ENCODE measurements at regions not wholly inside any gene's neighbourhood (a gene's known extent, or its start where the extent isn't known, plus 50 kb on each side); places are given as distances from the start of the nearest gene placed in this dataset.

DNA sequence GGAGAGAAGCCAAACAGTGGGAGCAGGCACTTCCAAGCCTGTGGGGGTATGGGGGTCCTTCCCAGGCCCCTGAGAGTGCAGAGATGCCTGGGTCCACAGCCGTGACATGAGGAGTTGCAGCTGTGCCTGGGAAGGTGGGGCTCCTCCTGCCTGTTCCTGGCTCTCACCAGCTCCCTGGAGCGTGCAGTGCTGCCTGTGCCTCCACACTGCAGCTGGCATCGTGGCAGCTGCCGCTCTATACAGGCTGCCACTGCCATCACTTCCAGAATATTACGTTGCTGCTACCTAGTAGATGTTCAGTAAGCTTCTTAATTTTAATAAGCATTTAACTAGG lies 223.7 kb downstream of the KCNC2 start:
- no peak for DNase-seq (ENCODE audit: low read depth in 2 of 2)

DNA sequence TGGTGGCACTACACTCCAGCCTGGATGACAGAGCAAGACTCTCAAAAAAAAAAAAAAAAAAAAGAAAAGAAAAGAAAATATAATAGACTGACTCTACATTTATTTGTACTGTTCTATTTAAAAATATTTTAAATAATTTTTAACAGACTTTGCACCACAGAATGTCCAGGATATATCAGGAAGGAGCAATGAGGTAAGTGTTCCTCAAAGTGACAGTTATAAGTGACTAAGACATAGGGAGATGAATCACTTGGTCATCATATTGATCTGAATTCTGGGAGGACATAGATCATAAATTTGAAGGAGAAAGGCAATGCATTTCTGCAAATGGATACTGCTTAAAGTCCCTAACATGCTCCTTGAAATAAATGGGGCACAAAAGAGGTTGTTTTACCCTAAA lies 221.5 kb downstream of the KCNC2 start:
- no peak for DNase-seq (ENCODE audit: low read depth in 2 of 2)
